Tibial artery (tissue), 4 donors: ENCODE measurements at regions not wholly inside any gene's neighbourhood (a gene's known extent, or its start where the extent isn't known, plus 50 kb on each side); places are given as distances from the start of the nearest gene placed in this dataset.

Experiments
- DNase-seq, 2 donors: peaks; one replicate each; pipeline ENCODE4 v3.0.0-alpha.2; 2019
- H3K27ac ChIP-seq, 2 donors: fragments of 200-600 bp; sonication (generic) in 1 of 2; 1 replicate in 1 of 2; 2 replicates in 1 of 2; pipeline ENCODE4 v1.5.1; 2018 to 2019; ENCODE audit warnings: mild to moderate bottlenecking in 1 of 2
- H3K27me3 ChIP-seq, 2 donors: fragments of 200-600 bp; sonication (generic) in 1 of 2; one replicate each; pipeline versions ENCODE4 v1.5.1 to v1.6.0; 2016 to 2019
- H3K36me3 ChIP-seq, 3 donors: fragments of 200-600 bp; sonication (generic) in 2 of 3; one replicate each; pipeline ENCODE4 v1.5.1; 2016 to 2019; ENCODE audit warnings: mild to moderate bottlenecking in 2 of 3
- H3K4me1 ChIP-seq, 4 donors: fragments of 200-600 bp; sonication (generic) in 2 of 4; 1 replicate in 3 of 4; 2 replicates in 1 of 4; pipeline ENCODE4 v1.5.1; 2016 to 2019
- H3K4me3 ChIP-seq, 2 donors: fragments of 200-600 bp; sonication (generic) in 1 of 2; 1 replicate in 1 of 2; 2 replicates in 1 of 2; pipeline ENCODE4 v1.5.1; 2018 to 2019; ENCODE audit warnings: mild to moderate bottlenecking in 2 of 2
- H3K9me3 ChIP-seq, 3 donors: fragments of 200-600 bp; sonication (generic) in 1 of 3; one replicate each; pipeline ENCODE4 v1.5.1; 2016 to 2019
- intact Hi-C: fragments of 100-400 bp; cut with DNase I; formaldehyde crosslinking; loops from one replicate; pipeline ENCODE4 v1.15.0; 2023; ENCODE audit warnings: low total_unique reads
- TF ChIP-seq, protein P1 (sequence below), 2 experiments: fragments of 200-600 bp in 1 of 2; fragments of 450-650 bp in 1 of 2; IDR thresholded peaks; one replicate each; pipeline ENCODE4 v1.5.1; 2017 to 2019; ENCODE audit warnings: antibody characterized with exemption in 2 of 2, mild to moderate bottlenecking in 1 of 2, moderate library complexity in 1 of 2

DNA sequence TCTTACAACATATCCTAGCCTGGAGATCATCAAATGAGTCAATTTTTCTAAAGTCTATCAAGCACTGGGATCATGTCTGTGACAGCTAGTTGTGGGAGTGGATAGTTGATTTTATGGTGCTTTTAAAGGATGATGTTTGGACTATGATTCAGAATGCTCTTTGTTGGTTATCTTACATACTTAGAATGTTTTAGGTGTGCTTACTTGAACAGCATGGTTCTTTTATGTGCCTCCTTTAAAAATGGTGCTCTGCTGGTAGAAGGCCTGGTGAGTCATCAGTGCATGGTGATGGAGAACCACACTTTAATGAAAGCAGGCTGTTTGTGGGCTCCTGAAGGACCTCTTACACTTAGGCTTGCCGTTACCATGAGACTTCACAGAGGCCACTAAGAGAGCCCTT is 682.7 kb upstream of the FANCL start:
- no peak overlapping the region for H3K27ac ChIP-seq
- no peaks in the 10 kb centered on the region for H3K27me3 ChIP-seq
- intact Hi-C loops = no loop called here
- TF ChIP-seq, protein P1, sequence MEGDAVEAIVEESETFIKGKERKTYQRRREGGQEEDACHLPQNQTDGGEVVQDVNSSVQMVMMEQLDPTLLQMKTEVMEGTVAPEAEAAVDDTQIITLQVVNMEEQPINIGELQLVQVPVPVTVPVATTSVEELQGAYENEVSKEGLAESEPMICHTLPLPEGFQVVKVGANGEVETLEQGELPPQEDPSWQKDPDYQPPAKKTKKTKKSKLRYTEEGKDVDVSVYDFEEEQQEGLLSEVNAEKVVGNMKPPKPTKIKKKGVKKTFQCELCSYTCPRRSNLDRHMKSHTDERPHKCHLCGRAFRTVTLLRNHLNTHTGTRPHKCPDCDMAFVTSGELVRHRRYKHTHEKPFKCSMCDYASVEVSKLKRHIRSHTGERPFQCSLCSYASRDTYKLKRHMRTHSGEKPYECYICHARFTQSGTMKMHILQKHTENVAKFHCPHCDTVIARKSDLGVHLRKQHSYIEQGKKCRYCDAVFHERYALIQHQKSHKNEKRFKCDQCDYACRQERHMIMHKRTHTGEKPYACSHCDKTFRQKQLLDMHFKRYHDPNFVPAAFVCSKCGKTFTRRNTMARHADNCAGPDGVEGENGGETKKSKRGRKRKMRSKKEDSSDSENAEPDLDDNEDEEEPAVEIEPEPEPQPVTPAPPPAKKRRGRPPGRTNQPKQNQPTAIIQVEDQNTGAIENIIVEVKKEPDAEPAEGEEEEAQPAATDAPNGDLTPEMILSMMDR (IDR thresholded peaks at IDR 0.05) = no peak
- DNase-seq = no peak
- no peaks in the 10 kb centered on the region for H3K36me3 ChIP-seq
- no peak overlapping the region for H3K4me3 ChIP-seq
- no peaks in the 10 kb centered on the region for H3K4me1 ChIP-seq
- no peaks in the 10 kb centered on the region for H3K9me3 ChIP-seq

DNA sequence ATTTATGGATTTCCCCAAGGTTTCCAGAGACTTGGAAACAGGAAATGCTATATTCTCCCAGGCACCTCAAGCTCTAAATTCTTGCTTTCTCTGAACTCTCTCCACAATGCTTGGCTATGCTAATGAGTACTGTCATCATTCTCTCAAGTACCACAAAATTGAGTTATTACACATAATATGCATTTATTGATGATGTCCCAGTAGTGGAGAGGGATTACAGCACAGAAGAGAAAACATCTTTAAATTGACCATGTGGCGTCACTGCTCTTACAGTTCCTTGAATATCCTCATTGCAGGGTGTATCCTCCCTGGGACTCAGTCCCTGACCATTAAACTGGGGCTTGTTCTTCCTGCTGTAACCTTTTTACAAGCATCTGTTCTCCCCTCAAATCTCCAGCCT is 681.1 kb upstream of the FANCL start:
- no peak for DNase-seq
- H3K27ac ChIP-seq = no peak overlapping the region
- intact Hi-C loops = no loop called here

DNA sequence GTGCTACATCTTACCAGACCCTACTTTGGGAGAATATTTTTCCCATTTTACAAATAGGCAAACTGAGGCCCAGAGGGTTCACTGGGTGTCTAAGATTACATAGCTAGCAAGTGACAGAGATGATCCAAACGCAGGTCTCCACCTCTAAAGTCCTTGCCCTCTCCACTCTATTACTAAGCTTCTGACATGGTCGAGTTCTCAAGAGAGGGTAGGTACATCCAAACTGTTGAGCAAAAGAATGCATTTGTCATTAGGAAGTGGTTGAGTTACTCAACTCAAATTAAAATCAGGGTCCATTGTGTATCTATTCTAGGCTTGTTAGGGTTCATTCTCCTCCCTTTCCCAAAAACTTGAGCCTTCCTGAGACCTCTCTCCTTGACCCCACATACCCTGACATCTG is 680.6 kb upstream of the FANCL start:
- intact Hi-C loops = no loop called here
- Histone ChIP-seq H3K4me3 (no peak overlapping the region), H3K9me3 (no peaks in the 10 kb centered on the region), H3K4me1 (no peaks in the 10 kb centered on the region), H3K27me3 (no peaks in the 10 kb centered on the region), H3K36me3 (no peaks in the 10 kb centered on the region), H3K27ac (no peak overlapping the region)
- DNase-seq = no peak
- TF ChIP-seq, protein P1 (IDR thresholded peaks at IDR 0.05) = no peak

More for the DNA sequence above, 681.1 kb upstream of the FANCL start:
- no peaks in the 10 kb centered on the region for H3K4me1 ChIP-seq
- no peaks in the 10 kb centered on the region for H3K9me3 ChIP-seq
- H3K36me3 ChIP-seq = no peaks in the 10 kb centered on the region
- no peak overlapping the region for H3K4me3 ChIP-seq
- no peaks in the 10 kb centered on the region for H3K27me3 ChIP-seq
- TF ChIP-seq, protein P1 (IDR thresholded peaks at IDR 0.05) = no peak

DNA sequence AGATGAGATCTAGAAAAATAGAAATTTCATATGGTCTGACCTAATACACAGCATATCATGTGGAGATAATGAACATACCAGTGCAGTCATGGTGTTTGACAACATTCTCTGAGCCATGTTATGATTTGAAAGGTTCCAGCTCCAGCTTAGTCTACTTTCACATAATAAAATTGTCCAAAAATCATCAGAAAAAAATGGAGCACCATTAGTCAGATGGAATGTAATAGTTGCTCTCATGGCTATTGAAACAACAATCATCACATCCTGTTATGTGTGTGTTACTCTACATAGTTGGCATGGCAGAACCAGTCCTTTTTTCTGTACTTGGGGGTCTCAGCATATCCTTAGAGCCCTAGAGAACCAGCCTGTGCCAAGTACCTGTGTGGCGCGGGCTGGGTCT is 678.9 kb upstream of the FANCL start:
- TF ChIP-seq, protein P1 (IDR thresholded peaks at IDR 0.05) = no peak
- no peaks in the 10 kb centered on the region for H3K36me3 ChIP-seq
- no peaks in the 10 kb centered on the region for H3K27me3 ChIP-seq
- no peaks in the 10 kb centered on the region for H3K9me3 ChIP-seq
- DNase-seq = no peak
- no peak overlapping the region for H3K27ac ChIP-seq
- H3K4me3 ChIP-seq = no peak overlapping the region
- no peaks in the 10 kb centered on the region for H3K4me1 ChIP-seq
- intact Hi-C loops = no loop called here

DNA sequence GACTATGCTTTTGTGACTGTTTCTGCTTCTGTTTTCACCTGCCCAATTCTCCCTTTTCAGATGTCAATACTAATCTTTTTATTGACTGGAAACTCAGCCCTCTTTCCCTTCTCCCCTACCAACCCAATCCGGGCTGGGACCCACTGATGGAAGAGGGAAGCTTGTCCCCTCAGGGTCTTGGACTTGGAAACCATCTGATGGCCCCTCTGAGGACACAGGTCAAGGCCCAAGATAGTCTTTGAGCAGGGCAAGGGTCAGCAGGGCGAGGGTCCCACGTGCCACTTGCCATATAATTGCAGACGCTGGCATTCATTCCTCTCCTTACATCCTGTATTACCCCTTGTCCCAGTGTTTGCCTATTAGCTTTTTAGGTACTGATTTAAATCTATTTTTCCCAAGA is 678.2 kb upstream of the FANCL start:
- Histone ChIP-seq H3K9me3 (no peaks in the 10 kb centered on the region), H3K27me3 (no peaks in the 10 kb centered on the region), H3K36me3 (no peaks in the 10 kb centered on the region), H3K4me3 (no peak overlapping the region), H3K4me1 (no peaks in the 10 kb centered on the region), H3K27ac (no peak overlapping the region)
- intact Hi-C loops = no loop called here
- no peak for DNase-seq
- TF ChIP-seq, protein P1 (IDR thresholded peaks at IDR 0.05) = no peak

DNA sequence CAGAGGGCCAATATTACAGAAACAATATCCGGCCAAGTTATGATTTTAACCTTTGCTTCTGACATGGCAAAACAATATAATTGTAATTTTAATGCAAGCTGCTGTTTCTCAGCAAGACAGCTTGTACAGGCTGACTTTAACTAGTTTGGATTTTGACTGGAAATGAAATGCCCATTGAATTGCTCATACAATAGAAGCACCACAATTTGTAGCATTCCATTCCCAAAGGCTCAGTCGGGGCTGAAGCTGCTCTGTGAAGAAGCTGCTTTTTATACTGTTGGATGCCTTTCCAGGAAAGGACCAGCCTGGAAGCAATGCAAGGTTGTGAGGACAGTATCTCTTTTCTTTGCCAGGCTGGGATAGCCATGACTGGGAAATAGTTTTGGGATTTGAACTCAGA is 677.0 kb upstream of the FANCL start:
- no peak for DNase-seq
- TF ChIP-seq, protein P1 (IDR thresholded peaks at IDR 0.05) = no peak
- H3K4me1 ChIP-seq = no peaks in the 10 kb centered on the region
- no peaks in the 10 kb centered on the region for H3K36me3 ChIP-seq
- H3K27ac ChIP-seq = no peak overlapping the region
- intact Hi-C loops = no loop called here
- no peak overlapping the region for H3K4me3 ChIP-seq
- H3K9me3 ChIP-seq = no peaks in the 10 kb centered on the region
- no peaks in the 10 kb centered on the region for H3K27me3 ChIP-seq
